Stimulated activated CD4-positive, alpha-beta T cell treated with anti-CD3 and anti-CD28 coated beads, Interleukin-15, amount 100 ng/mL, for 24 hours (primary cell): ENCODE measurements at regions not wholly inside any gene's neighbourhood (a gene's known extent, or its start where the extent isn't known, plus 50 kb on each side); places are given as distances from the start of the nearest gene placed in this dataset.
"Not testable (repeated sequence)": the region's sequence is repeated elsewhere in the genome, so short reads cannot be mapped to it uniquely, and the experiment has no call there.

Source experiments
- DNase-seq: peaks from one replicate; pipeline ENCODE4 v3.0.0-alpha.2; 2020

GRCh38 chr10:108632144-108632543 is 1291.2 kb downstream of the XPNPEP1 start:
- DNase-seq = no peak

DNA sequence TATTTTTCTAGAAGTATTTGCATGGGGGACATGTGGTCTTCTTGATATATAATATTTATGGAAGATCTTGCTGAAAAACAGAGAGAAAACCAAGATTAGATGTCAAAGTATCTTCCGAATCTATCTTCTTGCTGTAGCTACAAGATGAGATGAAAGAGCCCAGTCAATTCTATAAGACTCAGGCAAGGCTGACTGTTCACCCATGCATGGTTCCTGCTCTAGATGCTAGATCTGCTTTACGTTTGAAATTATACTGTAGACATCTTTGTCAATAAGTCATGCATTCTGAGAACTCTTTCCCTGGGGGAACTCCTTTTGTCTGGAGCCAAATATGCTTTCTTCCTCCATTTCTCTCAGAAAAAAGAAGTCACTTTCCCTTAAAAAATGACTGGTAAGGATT is 1292.0 kb downstream of the XPNPEP1 start:
- no peak for DNase-seq

GRCh38 chr10:108629834-108630233 is 1293.5 kb downstream of the XPNPEP1 start:
- no peak for DNase-seq

- DNase-seq = no peak
These were observed 1299.3 kb downstream of the XPNPEP1 start for GRCh38 chr10:108624052-108624451.

DNA sequence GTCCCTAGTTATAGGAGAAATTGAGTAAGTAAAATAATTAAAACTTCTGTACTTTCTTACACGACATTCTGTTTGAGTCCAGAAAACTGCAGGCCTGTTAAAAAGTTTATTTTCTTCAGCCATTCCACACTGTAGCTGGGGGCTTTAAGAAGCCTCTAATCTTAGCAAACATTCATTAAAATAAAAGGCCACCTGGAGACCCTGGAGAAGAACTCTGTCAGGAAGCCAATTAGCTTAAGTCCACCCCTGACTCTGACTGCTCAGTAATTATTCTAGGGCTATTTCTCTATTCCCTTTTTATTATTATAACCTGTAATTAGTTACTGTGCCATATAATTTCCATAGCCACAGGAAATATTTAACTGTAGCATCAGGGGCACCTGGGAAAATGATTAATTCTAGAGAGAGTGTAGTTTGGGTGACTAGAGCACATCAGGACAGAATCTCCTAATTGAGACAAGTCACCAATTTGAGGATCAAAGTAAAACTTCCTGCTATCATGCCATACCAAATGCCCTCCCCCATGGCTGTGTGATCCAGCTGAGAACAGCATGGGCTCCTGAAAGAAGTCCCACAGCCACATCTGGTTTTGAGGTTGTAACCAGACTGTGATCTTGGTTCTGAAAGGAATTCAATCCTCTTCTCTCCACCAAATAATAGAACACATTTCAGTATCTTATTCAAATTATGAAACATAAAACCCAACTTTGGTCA is 1302.3 kb downstream of the XPNPEP1 start:
- DNase-seq = no peak

GRCh38 chr10:108616559-108617285 is 1306.6 kb downstream of the XPNPEP1 start:
- DNase-seq = no peak

DNA sequence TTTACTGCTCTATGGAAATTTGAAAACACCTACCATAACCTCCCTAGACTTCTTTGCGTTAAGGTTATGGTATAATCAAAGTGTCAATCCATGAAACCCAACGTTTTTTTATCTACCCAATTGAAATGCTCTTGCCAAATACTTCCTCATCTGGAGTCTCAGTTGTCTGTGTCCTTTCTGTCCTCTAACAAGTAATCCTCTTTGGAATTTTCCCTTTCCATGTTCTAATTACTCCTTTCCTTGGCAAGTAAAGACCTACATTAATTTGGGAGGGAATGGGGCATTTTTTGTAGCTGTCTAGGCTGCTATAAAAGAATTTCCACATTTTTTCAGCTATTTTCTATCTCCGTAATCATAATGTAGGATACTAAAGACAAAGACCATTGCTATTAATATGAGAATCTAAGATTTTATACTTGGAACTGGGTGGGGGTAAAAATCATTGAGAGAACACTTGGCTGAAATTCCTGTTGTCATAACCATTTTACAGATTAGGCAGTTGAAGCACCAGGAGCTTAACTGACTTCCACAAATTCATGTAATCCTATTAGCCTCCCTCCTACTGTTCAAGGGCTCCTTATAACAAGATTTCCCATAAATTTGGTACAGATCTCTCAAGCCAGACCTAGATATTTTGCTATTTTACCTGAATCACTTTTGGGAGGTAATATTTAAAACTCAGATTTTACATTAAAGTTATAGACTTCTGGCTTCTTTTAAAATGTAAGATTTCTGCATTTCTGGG is 1307.6 kb downstream of the XPNPEP1 start:
- no peak for DNase-seq

DNA sequence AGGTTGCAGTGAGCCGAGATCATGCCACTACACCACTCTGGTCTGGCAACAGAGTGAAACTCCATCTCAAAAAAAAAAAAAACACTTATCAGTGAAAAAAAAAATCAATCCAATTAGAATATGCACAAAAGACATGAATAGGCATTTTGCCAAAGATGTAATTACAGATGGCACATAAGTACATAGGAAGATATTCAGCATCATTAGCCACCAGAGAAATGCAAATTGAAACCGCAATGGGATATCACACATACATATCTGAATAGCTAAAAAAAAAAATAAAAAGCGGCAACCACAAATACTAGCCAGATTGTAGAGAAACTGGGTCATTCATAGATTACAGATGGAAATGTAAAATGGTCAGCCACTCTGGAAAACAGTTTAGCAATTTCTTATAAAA is 1310.8 kb downstream of the XPNPEP1 start:
- DNase-seq = no peak

- DNase-seq = no peak
These were observed 1314.5 kb downstream of the XPNPEP1 start for GRCh38 chr10:108608860-108609259.

DNA sequence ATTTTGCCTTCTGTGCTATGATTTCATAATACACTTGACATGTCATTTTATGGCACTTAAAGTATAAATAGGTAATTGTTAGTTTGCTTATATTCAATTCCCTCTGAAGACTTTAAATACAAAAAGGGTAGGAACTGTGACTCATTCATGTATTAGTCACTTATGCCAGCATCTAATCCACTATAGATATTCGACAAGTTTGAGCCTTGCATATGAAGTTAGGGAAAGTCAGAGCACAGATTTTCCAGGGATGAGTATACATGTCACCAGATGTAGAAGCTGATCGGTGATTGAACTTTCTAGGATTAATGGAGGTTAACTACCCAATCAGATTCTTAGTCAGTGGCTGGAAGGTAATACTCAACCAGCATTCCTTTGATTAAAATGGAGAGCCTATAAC is 1321.5 kb downstream of the XPNPEP1 start:
- DNase-seq = no peak

GRCh38 chr10:108600511-108600910 is 1322.8 kb downstream of the XPNPEP1 start:
- not testable (repeated sequence) for DNase-seq

DNA sequence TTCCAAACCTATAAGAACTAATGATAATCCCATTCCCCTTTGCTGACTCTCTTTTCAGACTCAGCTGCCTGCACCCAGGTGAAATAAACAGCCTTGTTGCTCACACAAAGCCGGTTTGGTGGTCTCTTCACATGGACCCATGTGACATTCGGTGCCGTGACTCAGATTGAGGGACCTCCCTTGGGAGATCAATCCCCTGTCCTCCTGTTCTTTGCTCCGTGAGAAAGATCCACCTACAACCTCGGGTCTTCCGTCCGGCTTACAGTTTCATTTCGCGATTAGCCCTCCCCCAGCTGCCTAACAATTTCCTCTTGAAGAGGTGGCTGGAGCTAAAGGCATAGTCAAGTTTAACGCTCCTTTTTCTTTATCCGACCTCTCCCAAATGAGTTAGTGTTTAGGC is 1324.0 kb downstream of the XPNPEP1 start:
- DNase-seq = not testable (repeated sequence)

DNA sequence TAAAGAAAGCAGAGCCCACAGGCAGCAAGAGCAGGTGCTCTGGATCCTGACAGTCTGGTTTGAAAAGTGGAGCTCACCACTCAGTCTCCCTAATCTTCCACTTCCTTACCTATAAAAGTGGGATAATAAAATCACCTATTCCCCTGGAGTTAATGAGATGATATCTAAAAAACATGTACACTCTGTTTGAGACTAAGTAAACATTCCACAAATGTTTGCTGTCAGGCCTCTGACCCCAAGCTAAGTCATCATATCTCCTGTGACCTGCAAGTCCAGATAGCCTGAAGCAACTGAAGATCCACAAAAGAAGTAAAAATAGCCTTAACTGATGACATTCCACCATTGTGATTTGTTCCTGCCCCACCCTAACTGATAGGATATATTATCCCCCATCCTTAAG is 1324.5 kb downstream of the XPNPEP1 start:
- DNase-seq = no peak

- no peak for DNase-seq
These were observed 1325.0 kb downstream of the XPNPEP1 start for GRCh38 chr10:108598320-108598695.

DNA sequence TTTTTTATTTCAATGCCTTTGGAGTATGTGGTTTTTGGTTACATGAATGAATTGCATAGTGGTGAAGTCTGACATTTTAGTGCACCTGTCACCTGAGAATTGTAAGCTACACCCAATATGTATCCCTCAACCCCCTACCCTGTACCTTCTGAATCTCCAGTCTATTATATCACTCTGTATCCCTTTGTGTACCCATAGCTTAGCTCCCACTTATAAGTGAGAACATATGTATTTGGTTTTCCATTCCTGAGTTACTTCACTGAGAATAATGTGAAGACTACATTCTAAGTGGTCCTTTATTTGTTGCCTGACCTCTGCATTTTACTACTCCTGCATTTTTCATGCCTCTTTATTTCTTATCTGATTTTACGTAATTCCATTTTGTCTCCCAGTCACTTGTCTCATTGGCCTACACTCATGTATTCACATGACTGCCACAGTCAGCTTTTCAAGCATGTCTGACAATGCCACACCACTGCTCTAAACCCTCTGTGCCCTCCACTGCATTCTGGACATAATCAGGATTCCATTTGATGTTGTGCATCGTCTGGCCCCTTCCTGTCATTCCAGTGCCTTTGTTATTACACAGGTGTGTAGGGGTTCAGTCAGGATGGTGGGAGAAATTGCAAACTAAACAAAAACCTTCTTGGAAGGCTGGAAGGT is 1325.5 kb downstream of the XPNPEP1 start:
- no peak for DNase-seq

- no peak for DNase-seq
These were observed 1326.3 kb downstream of the XPNPEP1 start for GRCh38 chr10:108597031-108597430.

DNA sequence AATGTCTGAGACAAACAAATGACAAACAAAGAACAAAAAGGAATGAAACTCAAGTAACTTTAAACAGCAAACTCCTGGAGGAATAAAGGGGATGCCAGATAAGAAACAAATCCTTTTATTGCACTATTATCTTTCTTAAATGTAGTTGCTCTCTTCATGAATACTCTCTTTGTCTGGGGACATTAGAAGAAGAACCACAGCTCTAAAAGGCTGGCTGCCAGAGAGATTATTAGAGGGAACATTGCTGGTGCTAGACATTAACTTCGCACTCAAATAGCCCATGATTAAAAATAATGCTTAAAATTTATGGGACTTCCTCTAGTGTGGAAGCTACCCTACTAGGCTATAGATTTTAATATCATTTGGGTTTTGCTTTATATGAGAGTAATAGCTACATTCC is 1330.4 kb downstream of the XPNPEP1 start:
- no peak for DNase-seq

GRCh38 chr10:108591417-108591816 is 1331.9 kb downstream of the XPNPEP1 start:
- DNase-seq = no peak

DNA sequence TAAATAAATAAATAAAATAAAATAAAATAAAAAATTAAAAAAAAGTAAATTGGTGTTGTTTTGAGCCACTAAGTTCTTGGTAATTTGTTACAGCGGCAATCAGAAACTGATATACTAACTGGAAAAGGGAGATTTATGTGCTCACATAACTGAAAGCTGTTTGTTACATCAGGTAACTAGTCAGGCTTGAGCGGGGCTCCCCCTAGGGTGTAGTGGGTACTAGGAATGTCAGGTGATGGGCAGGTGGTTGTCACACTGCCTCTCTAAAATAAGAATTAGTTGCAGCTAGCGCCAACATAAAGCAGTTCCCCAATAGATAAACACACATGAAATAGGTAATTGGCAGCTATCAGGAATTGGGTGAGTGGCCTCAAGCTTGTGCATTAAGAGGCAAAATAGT is 1336.9 kb downstream of the XPNPEP1 start:
- no peak for DNase-seq

DNA sequence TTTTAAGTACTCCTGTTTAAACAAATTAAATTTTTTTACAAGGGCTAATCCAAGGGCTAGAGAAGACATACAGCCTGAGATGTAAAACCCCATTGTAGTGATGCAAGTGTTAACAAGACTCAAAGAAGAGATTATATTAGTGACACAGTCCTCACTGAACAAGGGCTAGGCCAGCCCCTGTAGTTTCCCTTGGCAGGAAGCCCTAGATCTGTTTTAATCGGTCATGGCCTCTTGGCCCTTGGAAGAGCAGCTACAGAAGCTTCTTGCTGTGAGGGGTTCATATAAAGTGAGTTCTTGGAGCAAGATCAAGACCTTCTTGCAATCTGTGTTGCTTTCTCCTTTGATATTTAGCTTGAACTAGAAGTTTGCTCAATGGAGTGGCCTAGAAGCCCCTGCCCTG is 1339.4 kb downstream of the XPNPEP1 start:
- DNase-seq = no peak

- no peak for DNase-seq
These were observed 1340.4 kb downstream of the XPNPEP1 start for GRCh38 chr10:108582888-108583287.

- DNase-seq = no peak
These were observed 1340.9 kb downstream of the XPNPEP1 start for GRCh38 chr10:108582387-108582786.

GRCh38 chr10:108578258-108578657 is 1345.1 kb downstream of the XPNPEP1 start:
- DNase-seq = no peak
